Endothelial cell of umbilical vein (primary cell): ENCODE measurements at regions not wholly inside any gene's neighbourhood (a gene's known extent, or its start where the extent isn't known, plus 50 kb on each side); places are given as distances from the start of the nearest gene placed in this dataset.

Experiments used
- BruUV-seq: library from RNA; stranded (reverse); fragments of 400-500 nt; replicated peaks from 2 replicates; lab custom pipeline; 2021; lab: Mats Ljungman, UMichigan
- CTCF ChIA-PET: fragments of 300-600, 350-600 bp; sonication (Branson Sonifier 250); formaldehyde crosslinking; loops from one replicate; lab custom pipeline; 2021; ENCODE audit warnings: antibody characterized with exemption, inconsistent platforms; lab: Charles Lee
- POLR2A ChIA-PET: fragments of 300-600, 350-600 bp; sonication (Branson Sonifier 250); formaldehyde crosslinking; loops from one replicate; lab custom pipeline; 2021; ENCODE audit warnings: antibody characterized with exemption, inconsistent platforms; lab: Charles Lee
- DNase-seq: peaks from one replicate; pipeline ENCODE4 v3.0.0-alpha.2; 2011; ENCODE audit warnings: low read depth, low spot score
- FAIRE-seq: peaks from 2 replicates; lab custom pipeline; 2011; peaks lifted over from hg19 to GRCh38; lab: Jason Lieb, UNC
- H2AFZ ChIP-seq: 2 replicates; pipeline ENCODE4 v1.6.0; 2012; ENCODE audit warnings: low read depth, low read length, control low read depth, inconsistent platforms
- H3K27ac ChIP-seq: 2 replicates; pipeline ENCODE4 v1.5.1; 2011; ENCODE audit warnings: low read depth, mild to moderate bottlenecking, control low read depth, low read length, moderate library complexity; ENCODE audit not compliant: insufficient read depth
- H3K27me3 ChIP-seq, 2 experiments: 2 replicates each; pipeline versions ENCODE4 v1.6.0 to v1.6.1; 2011; ENCODE audit warnings: low read length in 2 of 2, mixed read lengths in 1 of 2; ENCODE audit not compliant: control insufficient read depth in 2 of 2, insufficient read depth in 2 of 2
- H3K36me3 ChIP-seq, 2 experiments: 2 replicates in 1 of 2; 3 replicates in 1 of 2; pipeline ENCODE4 v1.5.1; 2011; ENCODE audit warnings: low read length in 2 of 2, mild to moderate bottlenecking in 1 of 2, moderate library complexity in 1 of 2; ENCODE audit not compliant: control insufficient read depth in 2 of 2, insufficient read depth in 2 of 2; ENCODE audit errors: extremely low read depth in 1 of 2
- H3K4me1 ChIP-seq: 3 replicates; pipeline ENCODE4 v1.5.1; 2011; ENCODE audit warnings: mild to moderate bottlenecking, low read length; ENCODE audit not compliant: control insufficient read depth, insufficient read depth; ENCODE audit errors: extremely low read depth
- H3K4me2 ChIP-seq: 2 replicates; pipeline ENCODE4 v1.6.1; 2011; ENCODE audit warnings: low read length, control low read depth, mixed read lengths; ENCODE audit not compliant: insufficient read depth
- H3K4me3 ChIP-seq, 3 experiments: fragments of 200-600 bp in 1 of 3; sonication (generic), shearing (Covaris generic) in 1 of 3; replicated peaks in 1 of 3; 2 replicates each; pipeline ENCODE4 v1.5.1; 2011 to 2016; ENCODE audit warnings: control low read depth in 3 of 3, low read length in 3 of 3, mild to moderate bottlenecking in 2 of 3, inconsistent platforms in 1 of 3, low read depth in 1 of 3, moderate library complexity in 1 of 3; ENCODE audit not compliant: insufficient read depth in 1 of 3
- H3K79me2 ChIP-seq: 2 replicates; pipeline ENCODE4 v1.6.0; 2012; ENCODE audit warnings: low read length, inconsistent platforms; ENCODE audit not compliant: control insufficient read depth, insufficient read depth
- H3K9ac ChIP-seq: replicated peaks from 2 replicates; pipeline ENCODE3; 2011; ENCODE audit warnings: low read length, control low read depth; ENCODE audit not compliant: insufficient read depth; ENCODE audit errors: extremely low read depth
- H3K9me1 ChIP-seq: replicated peaks from 3 replicates; pipeline ENCODE4 v1.6.0; 2011; ENCODE audit warnings: mild to moderate bottlenecking, low read length; ENCODE audit not compliant: control insufficient read depth, insufficient read depth; ENCODE audit errors: extremely low read depth
- H3K9me3 ChIP-seq: replicated peaks from 2 replicates; pipeline ENCODE4 v1.5.1; 2012; ENCODE audit warnings: low read length, inconsistent platforms; ENCODE audit not compliant: control insufficient read depth, insufficient read depth
- H4K20me1 ChIP-seq: replicated peaks from 2 replicates; pipeline ENCODE3; 2011; ENCODE audit warnings: mild to moderate bottlenecking, low read length; ENCODE audit not compliant: control insufficient read depth, insufficient read depth; ENCODE audit errors: extremely low read depth
- EZH2 ChIP-seq: IDR thresholded peaks from 2 replicates; pipeline ENCODE4 v1.6.1; 2012; ENCODE audit warnings: borderline replicate concordance, low read depth, mild to moderate bottlenecking, moderate library complexity, low read length, inconsistent platforms; ENCODE audit not compliant: severe bottlenecking
- FOS ChIP-seq: IDR thresholded peaks from 2 replicates; pipeline ENCODE4 v1.6.1; 2011; ENCODE audit warnings: mild to moderate bottlenecking, low read length, moderate library complexity, borderline replicate concordance; ENCODE audit not compliant: insufficient read depth
- GATA2 ChIP-seq: IDR thresholded peaks from 2 replicates; pipeline ENCODE4 v1.7.0; 2011; ENCODE audit warnings: low read depth, mild to moderate bottlenecking, moderate library complexity, mixed read lengths, low read length; ENCODE audit not compliant: insufficient read length, insufficient read depth
- JUN ChIP-seq: IDR thresholded peaks from 2 replicates; pipeline ENCODE4 v1.6.1; 2011; ENCODE audit warnings: borderline replicate concordance, low read depth; ENCODE audit not compliant: insufficient read length, insufficient read depth
- MAX ChIP-seq: IDR thresholded peaks from 2 replicates; pipeline ENCODE4 v1.6.1; 2011; ENCODE audit not compliant: insufficient read depth, insufficient read length
- MYC ChIP-seq: IDR thresholded peaks from one replicate; pipeline ENCODE4 v1.6.1; 2011; ENCODE audit warnings: mild to moderate bottlenecking, low read depth, low read length
- POLR2A ChIP-seq: IDR thresholded peaks from 2 replicates; pipeline ENCODE4 v1.6.1; 2012; ENCODE audit warnings: low read depth, mild to moderate bottlenecking, control low read depth, low read length
- POLR2AphosphoS5 ChIP-seq: IDR thresholded peaks from 2 replicates; pipeline ENCODE4 v1.6.1; 2012; ENCODE audit warnings: low read depth, mild to moderate bottlenecking, control low read depth, low read length, moderate library complexity; ENCODE audit not compliant: insufficient read depth
- dilution Hi-C: fragments of 300-500 bp; cut with MboI; formaldehyde crosslinking; loops from one replicate; pipeline ENCODE4 v1.15.0; 2019; ENCODE audit warnings: low sequenced_read_pairs; ENCODE audit not compliant: extremely low pct_ligation_motif_present
- intact Hi-C: fragments of 100-400 bp; cut with micrococcal nuclease; formaldehyde crosslinking; loops from one replicate; pipeline ENCODE4 v1.10.0; 2022
- TF ChIP-seq, protein P1 (sequence below), 2 donors: IDR thresholded peaks; 1 replicate in 1 of 2; 2 replicates in 1 of 2; pipeline ENCODE4 v1.5.1; 2011; ENCODE audit warnings: low read length in 2 of 2, mild to moderate bottlenecking in 2 of 2, moderate library complexity in 2 of 2, control low read depth in 1 of 2, inconsistent platforms in 1 of 2, low read depth in 1 of 2; ENCODE audit not compliant: insufficient read depth in 1 of 2; ENCODE audit errors: extremely low read depth in 1 of 2

- CTCF ChIA-PET: no interaction called here
- TF ChIP-seq, protein P1, sequence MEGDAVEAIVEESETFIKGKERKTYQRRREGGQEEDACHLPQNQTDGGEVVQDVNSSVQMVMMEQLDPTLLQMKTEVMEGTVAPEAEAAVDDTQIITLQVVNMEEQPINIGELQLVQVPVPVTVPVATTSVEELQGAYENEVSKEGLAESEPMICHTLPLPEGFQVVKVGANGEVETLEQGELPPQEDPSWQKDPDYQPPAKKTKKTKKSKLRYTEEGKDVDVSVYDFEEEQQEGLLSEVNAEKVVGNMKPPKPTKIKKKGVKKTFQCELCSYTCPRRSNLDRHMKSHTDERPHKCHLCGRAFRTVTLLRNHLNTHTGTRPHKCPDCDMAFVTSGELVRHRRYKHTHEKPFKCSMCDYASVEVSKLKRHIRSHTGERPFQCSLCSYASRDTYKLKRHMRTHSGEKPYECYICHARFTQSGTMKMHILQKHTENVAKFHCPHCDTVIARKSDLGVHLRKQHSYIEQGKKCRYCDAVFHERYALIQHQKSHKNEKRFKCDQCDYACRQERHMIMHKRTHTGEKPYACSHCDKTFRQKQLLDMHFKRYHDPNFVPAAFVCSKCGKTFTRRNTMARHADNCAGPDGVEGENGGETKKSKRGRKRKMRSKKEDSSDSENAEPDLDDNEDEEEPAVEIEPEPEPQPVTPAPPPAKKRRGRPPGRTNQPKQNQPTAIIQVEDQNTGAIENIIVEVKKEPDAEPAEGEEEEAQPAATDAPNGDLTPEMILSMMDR (IDR thresholded peaks at IDR 0.05; ENCODE audit: extremely low read depth in 1 of 2, insufficient read depth in 1 of 2, low read depth in 1 of 2, low read length in 2 of 2): no peak
- TF ChIP-seq EZH2: no peak
- TF ChIP-seq POLR2AphosphoS5: no peak
- TF ChIP-seq MAX: no peak
- TF ChIP-seq MYC: no peak
- TF ChIP-seq JUN: no peak
- TF ChIP-seq POLR2A: no peak
- no peak for TF ChIP-seq FOS
- no peak for TF ChIP-seq GATA2
- H3K9me3 ChIP-seq: no peaks in the 10 kb centered on the region
- H3K4me2 ChIP-seq: no peak overlapping the region
- no TSS peak for BruUV-seq
- H3K36me3 ChIP-seq: no peaks in the 10 kb centered on the region
- DNase-seq (no peak), FAIRE-seq (no peak)
- intact Hi-C loops: no loop called here
- dilution Hi-C loops: no loop called here
- H2AFZ ChIP-seq: no peak overlapping the region
- no peaks in the 10 kb centered on the region for H3K9me1 ChIP-seq
- no peaks in the 10 kb centered on the region for H3K27me3 ChIP-seq
- no peak overlapping the region for H3K4me3 ChIP-seq
- H3K79me2 ChIP-seq: no peaks in the 10 kb centered on the region
- no peaks in the 10 kb centered on the region for H3K4me1 ChIP-seq
- POLR2A ChIA-PET: no interaction called here
- no peak overlapping the region for H3K27ac ChIP-seq
- no peaks in the 10 kb centered on the region for H4K20me1 ChIP-seq
- H3K9ac ChIP-seq: no peak overlapping the region
Observed at GRCh38 chrY:13554949-13555348, 75.1 kb upstream of the UTY start.
